HL-60 (cell line): ENCODE measurements at regions not wholly inside any gene's neighbourhood (a gene's known extent, or its start where the extent isn't known, plus 50 kb on each side); places are given as distances from the start of the nearest gene placed in this dataset.

ENCODE experiments used
- DNase-seq, 2 experiments: peaks; one replicate each; pipeline ENCODE4 v3.0.0-alpha.2; 2010 to 2020; ENCODE audit warnings: low read depth in 1 of 2, low spot score in 1 of 2
- H3K27ac ChIP-seq: fragments of 250-450 bp; sonication (Bioruptor Pico); replicated peaks from 2 replicates; pipeline ENCODE4 v1.5.1; 2020; ENCODE audit warnings: mild to moderate bottlenecking, moderate library complexity
- H3K27me3 ChIP-seq: fragments of 250-450 bp; sonication (Bioruptor Pico); 2 replicates; pipeline ENCODE4 v1.5.1; 2021; ENCODE audit warnings: mild to moderate bottlenecking, moderate library complexity; ENCODE audit not compliant: insufficient read depth, poor library complexity, severe bottlenecking
- H3K4me3 ChIP-seq: replicated peaks from 2 replicates; pipeline ENCODE4 v1.5.1; 2011; ENCODE audit warnings: mild to moderate bottlenecking, control low read depth, low read length; ENCODE audit not compliant: insufficient read depth
- CTCF ChIP-seq: IDR thresholded peaks from one replicate; pipeline ENCODE4 v1.5.1; 2011; ENCODE audit warnings: low read length, control low read depth, inconsistent platforms; ENCODE audit not compliant: insufficient read depth
- GABPA ChIP-seq: IDR thresholded peaks from 2 replicates; pipeline ENCODE4 v1.6.1; 2012; ENCODE audit warnings: low read depth
- POLR2AphosphoS5 ChIP-seq: IDR thresholded peaks from 2 replicates; pipeline ENCODE4 v1.6.1; 2012; ENCODE audit warnings: low read depth
- REST ChIP-seq: IDR thresholded peaks from 2 replicates; pipeline ENCODE4 v1.6.1; 2012; ENCODE audit warnings: low read depth; ENCODE audit not compliant: insufficient replicate concordance
- SPI1 ChIP-seq: IDR thresholded peaks from 2 replicates; pipeline ENCODE4 v1.6.1; 2012; ENCODE audit warnings: low read depth, mild to moderate bottlenecking, borderline replicate concordance

- Histone ChIP-seq H3K27me3 (no peaks in the 10 kb centered on the region), H3K27ac (no peak overlapping the region), H3K4me3 (no peak overlapping the region)
- DNase-seq, result no peak
- TF ChIP-seq CTCF (no peak), POLR2AphosphoS5 (no peak), SPI1 (no peak), GABPA (no peak), REST (no peak)
These were observed 75.0 kb downstream of the MYCN start for GRCh38 chr2:16015210-16015902.

- TF ChIP-seq GABPA (no peak), POLR2AphosphoS5 (no peak), CTCF (no peak), REST (no peak), SPI1 (no peak)
- Histone ChIP-seq H3K4me3 (no peak overlapping the region), H3K27ac (no peak overlapping the region), H3K27me3 (no peaks in the 10 kb centered on the region)
- no peak for DNase-seq
These were observed 74.5 kb downstream of the MYCN start for GRCh38 chr2:16014802-16015201.

GRCh38 chr2:16014041-16014787 is 73.9 kb downstream of the MYCN start:
- H3K27me3 ChIP-seq, result no peaks in the 10 kb centered on the region
- TF ChIP-seq SPI1 (no peak), REST (no peak), POLR2AphosphoS5 (no peak), CTCF (no peak), GABPA (no peak)
- no peak for DNase-seq
- H3K27ac ChIP-seq, result no peak overlapping the region
- no peak overlapping the region for H3K4me3 ChIP-seq
